ENCODE measurements at regions not wholly inside any gene's neighbourhood (a gene's known extent, or its start where the extent isn't known, plus 50 kb on each side); places are given as distances from the start of the nearest gene placed in this dataset.

GRCh38 chr13:109869312-109870237 lies 83.2 kb upstream of the IRS2 start:
- no peak overlapping the region for H3K4me3 ChIP-seq
- H3K27me3 ChIP-seq = no peaks in the 10 kb centered on the region
- TF ChIP-seq POLR2A (IDR thresholded peaks at IDR 0.05) (peak in 2 of 3 donors; percentile 20 to 63), CTCF (IDR thresholded peaks at IDR 0.05) (peak in 5 of 7 experiments; percentile 9 to 55 (median 32))
- H3K9me3 ChIP-seq = no peaks in the 10 kb centered on the region
- DNase-seq (peak; percentile 89 to 93 (median 90)), ATAC-seq (peak; percentile 94)
- H3K4me1 ChIP-seq = peaks cover 46% of the 10 kb centered on the region
- peak overlapping the region; percentile 41 to 84 (median 70) for H3K27ac ChIP-seq
- intact Hi-C loops (cut with DNase I) = loop anchor here (10.0 kb wide), 1 partner anchor 235 kb away; no protein-coding TSS in a partner anchor
- 14 to 38% methylated on average over 43 of the region's 43 CpGs for WGBS, 2 donors
- no peaks in the 10 kb centered on the region for H3K36me3 ChIP-seq (replicated peaks in 1 of 2; ENCODE audit: insufficient read depth in 1 of 2, low read depth in 2 of 2)

- ATAC-seq (peak; percentile 36), DNase-seq (no peak)
- intact Hi-C loops (cut with DNase I) = no loop called here
- peak overlapping the region; percentile 41 to 84 (median 70) for H3K27ac ChIP-seq
- H3K27me3 ChIP-seq = no peaks in the 10 kb centered on the region
- TF ChIP-seq POLR2A (IDR thresholded peaks at IDR 0.05) (no peak), CTCF (IDR thresholded peaks at IDR 0.05) (no peak)
- H3K4me3 ChIP-seq = no peak overlapping the region
- peaks cover 37% of the 10 kb centered on the region for H3K4me1 ChIP-seq
- 45 to 47% methylated on average over 3 of the region's 3 CpGs for WGBS, 2 donors
- no peaks in the 10 kb centered on the region for H3K9me3 ChIP-seq
- H3K36me3 ChIP-seq (replicated peaks in 1 of 2; ENCODE audit: insufficient read depth in 1 of 2, low read depth in 2 of 2) = no peaks in the 10 kb centered on the region
These were observed 82.4 kb upstream of the IRS2 start for GRCh38 chr13:109868578-109869311.

- TF ChIP-seq POLR2A (IDR thresholded peaks at IDR 0.05) (no peak), CTCF (IDR thresholded peaks at IDR 0.05) (no peak)
- no peak for DNase-seq
- WGBS, 2 donors = 22 to 24% methylated on average over 2 of the region's 2 CpGs
- peaks cover 35% of the 10 kb centered on the region for H3K4me1 ChIP-seq
- intact Hi-C loops (cut with DNase I) = no loop called here
- H3K36me3 ChIP-seq (replicated peaks in 1 of 2; ENCODE audit: insufficient read depth in 1 of 2, low read depth in 2 of 2) = no peaks in the 10 kb centered on the region
- no peak overlapping the region for H3K27ac ChIP-seq
- H3K27me3 ChIP-seq = no peaks in the 10 kb centered on the region
- no peak for ATAC-seq
- H3K9me3 ChIP-seq = no peaks in the 10 kb centered on the region
- no peak overlapping the region for H3K4me3 ChIP-seq
These were observed 81.4 kb upstream of the IRS2 start for GRCh38 chr13:109867766-109868165.

- no peaks in the 10 kb centered on the region for H3K27me3 ChIP-seq
- TF ChIP-seq POLR2A (IDR thresholded peaks at IDR 0.05) (no peak), CTCF (IDR thresholded peaks at IDR 0.05) (no peak)
- ATAC-seq (no peak), DNase-seq (no peak)
- H3K36me3 ChIP-seq (replicated peaks in 1 of 2; ENCODE audit: insufficient read depth in 1 of 2, low read depth in 2 of 2) = no peaks in the 10 kb centered on the region
- H3K4me1 ChIP-seq = peaks cover 2% of the 10 kb centered on the region
- no peak overlapping the region for H3K4me3 ChIP-seq
- no peaks in the 10 kb centered on the region for H3K9me3 ChIP-seq
- 46 to 51% methylated on average over 2 of the region's 2 CpGs for WGBS, 2 donors
- no peak overlapping the region for H3K27ac ChIP-seq
- intact Hi-C loops (cut with DNase I) = no loop called here
These were observed 76.2 kb upstream of the IRS2 start for GRCh38 chr13:109862627-109863026.

Data from body of pancreas (tissue), 4 donors.